H1 (cell line): ENCODE measurements at regions not wholly inside any gene's neighbourhood (a gene's known extent, or its start where the extent isn't known, plus 50 kb on each side); places are given as distances from the start of the nearest gene placed in this dataset.

Source experiments
- CTCF ChIA-PET: fragments of 300-600 bp; sonication (Branson Sonifier 250); formaldehyde crosslinking; loops from one replicate; lab custom pipeline; 2021; ENCODE audit not compliant: partially characterized antibody; lab: Charles Lee
- POLR2A ChIA-PET: fragments of 300-600 bp; sonication (Branson Sonifier 250); formaldehyde crosslinking; loops from one replicate; lab custom pipeline; 2021; ENCODE audit warnings: inconsistent platforms; ENCODE audit not compliant: partially characterized antibody; lab: Charles Lee
- DNase-seq, 2 experiments: peaks; one replicate each; pipeline versions ENCODE4 v3.0.0 to v3.0.0-alpha.2; 2010 to 2022; ENCODE audit warnings: low spot score in 2 of 2, low read depth in 1 of 2, mixed read lengths in 1 of 2
- FAIRE-seq: peaks from 2 replicates; lab custom pipeline; 2011; peaks lifted over from hg19 to GRCh38; lab: Jason Lieb, UNC
- H2AFZ ChIP-seq: 2 replicates; pipeline ENCODE4 v1.8.1; 2012; ENCODE audit warnings: low read length, inconsistent platforms
- H2AK5ac ChIP-seq: 2 replicates; pipeline ENCODE4 v1.6.1; 2013; ENCODE audit warnings: low read depth, low read length
- H2BK120ac ChIP-seq: replicated peaks from 2 replicates; pipeline ENCODE3; 2013; ENCODE audit warnings: low read depth, low read length, inconsistent platforms
- H2BK12ac ChIP-seq: 2 replicates; pipeline ENCODE4 v1.6.1; 2013; ENCODE audit warnings: low read depth, low read length
- H2BK15ac ChIP-seq: 2 replicates; pipeline ENCODE4 v1.6.1; 2013; ENCODE audit warnings: low read length
- H2BK20ac ChIP-seq: 2 replicates; pipeline ENCODE4 v1.6.1; 2013; ENCODE audit warnings: low read length
- H2BK5ac ChIP-seq: 2 replicates; pipeline ENCODE4 v1.6.1; 2013; ENCODE audit warnings: low read depth, low read length
- H3K14ac ChIP-seq: 2 replicates; pipeline ENCODE4 v1.6.1; 2013; ENCODE audit warnings: inconsistent platforms; ENCODE audit not compliant: insufficient read length
- H3K18ac ChIP-seq: 2 replicates; pipeline ENCODE4 v1.6.1; 2013; ENCODE audit warnings: low read length; ENCODE audit errors: extremely low read depth
- H3K23ac ChIP-seq: 2 replicates; pipeline ENCODE4 v1.6.1; 2013; ENCODE audit warnings: inconsistent platforms; ENCODE audit not compliant: insufficient read length
- H3K23me2 ChIP-seq: 2 replicates; pipeline ENCODE4 v1.6.1; 2013; ENCODE audit warnings: low read depth, low read length
- H3K27ac ChIP-seq: 2 replicates; pipeline ENCODE4 v1.6.1; 2011; ENCODE audit warnings: low read depth, low read length, inconsistent platforms
- H3K27me3 ChIP-seq, 4 experiments: replicated peaks in 1 of 4; 1 replicate in 1 of 4; 2 replicates in 3 of 4; pipeline versions ENCODE4 v1.6.1 to v1.8.1; 2011 to 2013; ENCODE audit warnings: low read length in 3 of 4, mild to moderate bottlenecking in 3 of 4, inconsistent platforms in 2 of 4, mixed read lengths in 2 of 4, moderate library complexity in 1 of 4; ENCODE audit not compliant: control insufficient read depth in 3 of 4, insufficient read depth in 3 of 4; ENCODE audit errors: extremely low read depth in 1 of 4
- H3K36me3 ChIP-seq, 4 experiments: 2 replicates each; pipeline versions ENCODE4 v1.6.1 to v1.8.1; 2011 to 2013; ENCODE audit warnings: mild to moderate bottlenecking in 4 of 4, low read length in 3 of 4, moderate library complexity in 2 of 4, control low read depth in 1 of 4, inconsistent platforms in 1 of 4; ENCODE audit not compliant: insufficient read depth in 4 of 4, control insufficient read depth in 2 of 4
- H3K4ac ChIP-seq: replicated peaks from 2 replicates; pipeline ENCODE3; 2013; ENCODE audit warnings: low read length, low read depth, mixed read lengths, inconsistent platforms; ENCODE audit not compliant: insufficient read length
- H3K4me1 ChIP-seq, 4 experiments: replicated peaks in 1 of 4; 1 replicate in 1 of 4; 2 replicates in 3 of 4; pipeline versions ENCODE4 v1.6.1 to v1.8.1; 2011 to 2013; ENCODE audit warnings: low read length in 3 of 4, inconsistent platforms in 2 of 4, mixed read lengths in 1 of 4; ENCODE audit not compliant: insufficient read depth in 4 of 4, control insufficient read depth in 3 of 4
- H3K4me2 ChIP-seq, 2 experiments: 2 replicates each; pipeline versions ENCODE4 v1.6.1 to v1.8.1; 2011 to 2013; ENCODE audit warnings: low read depth in 2 of 2, low read length in 2 of 2, control low read depth in 1 of 2, inconsistent platforms in 1 of 2, mild to moderate bottlenecking in 1 of 2; ENCODE audit not compliant: insufficient read depth in 1 of 2
- H3K4me3 ChIP-seq, 4 experiments: fragments of 200-600, 300-600 bp in 1 of 4; sonication (generic), shearing (Covaris generic), sonication (Bioruptor Twin) in 1 of 4; 2 replicates each; pipeline versions ENCODE4 v1.5.1 to v1.8.1; 2011 to 2016; ENCODE audit warnings: low read length in 4 of 4, low read depth in 3 of 4, control low read depth in 2 of 4, inconsistent platforms in 2 of 4, mild to moderate bottlenecking in 2 of 4, mixed read lengths in 1 of 4, moderate library complexity in 1 of 4; ENCODE audit not compliant: insufficient read depth in 2 of 4; ENCODE audit errors: extremely low read depth in 1 of 4
- H3K56ac ChIP-seq: replicated peaks from 2 replicates; pipeline ENCODE3; 2013; ENCODE audit warnings: low read depth, mild to moderate bottlenecking, mixed read lengths, low read length, inconsistent platforms; ENCODE audit not compliant: insufficient read length
- H3K79me1 ChIP-seq: 2 replicates; pipeline ENCODE4 v1.6.1; 2013; ENCODE audit warnings: low read depth, low read length, control low read depth
- H3K79me2 ChIP-seq, 2 experiments: 2 replicates each; pipeline versions ENCODE4 v1.6.1 to v1.8.1; 2012 to 2013; ENCODE audit warnings: low read length in 2 of 2, mild to moderate bottlenecking in 2 of 2, inconsistent platforms in 1 of 2; ENCODE audit not compliant: insufficient read depth in 2 of 2, control insufficient read depth in 1 of 2
- H3K9ac ChIP-seq, 4 experiments: replicated peaks in 1 of 4; 1 replicate in 1 of 4; 2 replicates in 3 of 4; pipeline versions ENCODE4 v1.6.1 to v1.8.1; 2011 to 2013; ENCODE audit warnings: low read depth in 3 of 4, low read length in 3 of 4, control low read depth in 2 of 4, mild to moderate bottlenecking in 2 of 4, moderate library complexity in 2 of 4, inconsistent platforms in 1 of 4; ENCODE audit errors: extremely low read depth in 1 of 4
- H3K9me3 ChIP-seq, 2 experiments: 2 replicates each; pipeline versions ENCODE4 v1.6.1 to v1.8.1; 2012 to 2013; ENCODE audit warnings: mild to moderate bottlenecking in 2 of 2, moderate library complexity in 2 of 2, control low read depth in 1 of 2, inconsistent platforms in 1 of 2, low read depth in 1 of 2, low read length in 1 of 2, mixed read lengths in 1 of 2; ENCODE audit not compliant: insufficient read depth in 2 of 2
- H4K20me1 ChIP-seq, 2 experiments: replicated peaks in 1 of 2; 2 replicates each; pipeline versions ENCODE3 to v1.8.1; 2011 to 2013; ENCODE audit warnings: inconsistent platforms in 2 of 2, low read length in 2 of 2, mild to moderate bottlenecking in 1 of 2; ENCODE audit not compliant: insufficient read depth in 2 of 2, control insufficient read depth in 1 of 2
- H4K5ac ChIP-seq: 2 replicates; pipeline ENCODE4 v1.6.1; 2013; ENCODE audit warnings: low read length, low read depth, mixed read lengths, inconsistent platforms; ENCODE audit not compliant: insufficient read length
- H4K8ac ChIP-seq: 2 replicates; pipeline ENCODE4 v1.8.0; 2013; ENCODE audit warnings: mild to moderate bottlenecking, moderate library complexity, low read length, inconsistent platforms; ENCODE audit not compliant: insufficient read depth; ENCODE audit errors: extremely low read depth
- H4K91ac ChIP-seq: replicated peaks from 2 replicates; pipeline ENCODE3; 2013; ENCODE audit warnings: low read length, mixed read lengths, inconsistent platforms; ENCODE audit not compliant: insufficient read length
- EGR1 ChIP-seq: IDR thresholded peaks from 2 replicates; pipeline ENCODE4 v1.6.1; 2011; ENCODE audit warnings: low read depth, low read length, borderline replicate concordance
- EP300 ChIP-seq, 2 experiments: IDR thresholded peaks; 1 replicate in 1 of 2; 2 replicates in 1 of 2; pipeline ENCODE4 v1.6.1; 2011 to 2012; ENCODE audit warnings: low read depth in 2 of 2, low read length in 2 of 2, mild to moderate bottlenecking in 2 of 2, borderline replicate concordance in 1 of 2, inconsistent platforms in 1 of 2, moderate library complexity in 1 of 2
- FOSL1 ChIP-seq: IDR thresholded peaks from 2 replicates; pipeline ENCODE4 v1.6.1; 2011; ENCODE audit warnings: mild to moderate bottlenecking, low read depth, low read length, moderate library complexity; ENCODE audit not compliant: insufficient read depth
- HDAC6 ChIP-seq: IDR thresholded peaks from one replicate; pipeline ENCODE4 v1.7.1; 2012; ENCODE audit warnings: low read depth, mild to moderate bottlenecking, inconsistent platforms, low read length, moderate library complexity
- KDM5A ChIP-seq: fragments of 200-600 bp; IDR thresholded peaks from 2 replicates; pipeline ENCODE4 v1.7.1; 2012; ENCODE audit warnings: mild to moderate bottlenecking, low read length, inconsistent platforms, mixed read lengths
- NRF1 ChIP-seq: IDR thresholded peaks from 2 replicates; pipeline ENCODE4 v1.6.1; 2011; ENCODE audit warnings: mild to moderate bottlenecking, low read depth, low read length, improper control_type of control experiment
- RNF2 ChIP-seq: fragments of 200-900, 300-1000 bp; sonication (generic); IDR thresholded peaks from 2 replicates; pipeline ENCODE4 v1.7.1; 2016; ENCODE audit warnings: borderline replicate concordance, low read depth, mild to moderate bottlenecking, antibody characterized with exemption, low read length; ENCODE audit not compliant: poor library complexity, severe bottlenecking; ENCODE audit errors: missing control alignments
- SP2 ChIP-seq: IDR thresholded peaks from 2 replicates; pipeline ENCODE4 v1.6.1; 2012; ENCODE audit warnings: mild to moderate bottlenecking, low read length, inconsistent platforms
- TCF12 ChIP-seq: IDR thresholded peaks from 2 replicates; pipeline ENCODE4 v1.6.1; 2011; ENCODE audit warnings: low read depth, mild to moderate bottlenecking, low read length
- YY1 ChIP-seq: IDR thresholded peaks from 2 replicates; pipeline ENCODE4 v1.6.1; 2011; ENCODE audit warnings: low read depth, mild to moderate bottlenecking, low read length
- ZNF274 ChIP-seq: IDR thresholded peaks from 2 replicates; pipeline ENCODE4 v1.7.0; 2012; ENCODE audit warnings: low read length, borderline replicate concordance; ENCODE audit errors: extremely low read depth
- WGBS, 2 experiments: shearing (Covaris generic) in 1 of 2; methylation state at CpG; one replicate each; pipeline versions ENCODE4 v1.1.6 to v1.1.7; 2013 to 2015; ENCODE audit warnings: low lambda C conversion rate in 2 of 2, mixed read lengths in 2 of 2, inconsistent platforms in 1 of 2, low coverage in 1 of 2, missing lambda C conversion rate in 1 of 2; ENCODE audit not compliant: insufficient replicate concordance in 2 of 2, insufficient coverage in 1 of 2, insufficient read length in 1 of 2; ENCODE audit errors: extremely low coverage in 1 of 2, missing lambda C conversion rate in 1 of 2; 5-methylcytosine and 5-hydroxymethylcytosine counted together
- TF ChIP-seq, protein P1 (sequence below): IDR thresholded peaks from 2 replicates; pipeline ENCODE4 v1.6.1; 2011; ENCODE audit warnings: low read length, improper control_type of control experiment

DNA sequence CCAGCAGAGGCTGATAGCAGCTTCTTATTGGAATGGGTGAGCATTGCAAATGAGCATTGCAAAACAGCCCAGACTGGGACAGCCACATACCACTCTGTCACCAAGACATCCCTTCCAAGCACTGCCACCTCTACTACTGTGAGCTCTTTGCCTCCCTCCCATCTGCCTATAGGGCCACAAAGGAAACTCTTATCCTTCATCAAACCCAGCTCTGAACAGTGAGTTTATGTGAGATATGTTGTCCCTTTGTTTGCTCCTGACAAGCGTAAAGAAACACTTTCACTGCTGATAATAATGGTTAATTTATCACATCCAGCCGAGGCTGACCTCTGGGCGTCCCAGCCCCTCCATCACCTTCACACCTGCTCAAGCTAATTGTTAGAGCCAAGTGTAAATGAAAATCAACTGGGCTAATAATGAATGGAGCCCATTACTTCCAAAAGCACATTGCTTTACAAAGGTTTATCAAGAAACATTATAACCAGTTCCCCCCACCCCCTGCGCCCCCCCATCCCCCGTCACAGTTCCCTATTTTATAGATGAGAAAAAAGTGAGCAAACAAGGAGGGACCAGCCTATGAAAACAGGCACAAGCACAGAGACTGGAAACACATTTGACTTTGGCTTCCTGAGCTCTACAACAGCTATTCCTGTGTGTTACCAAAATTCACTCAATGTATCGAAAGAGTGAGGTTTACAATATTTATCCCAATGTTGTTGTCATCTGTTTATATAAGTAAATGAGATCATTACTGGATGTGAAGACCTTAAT is 146.3 kb downstream of the ANXA2 start:
- Histone ChIP-seq H2BK120ac (no peak overlapping the region), H2BK5ac (no peak overlapping the region), H4K5ac (no peak overlapping the region), H3K79me1 (no peaks in the 10 kb centered on the region), H3K14ac (no peak overlapping the region), H3K9me3 (no peaks in the 10 kb centered on the region), H3K9ac (no peak overlapping the region), H2BK15ac (no peak overlapping the region), H2BK12ac (no peak overlapping the region), H3K4ac (no peak overlapping the region), H3K4me2 (no peak overlapping the region), H2BK20ac (no peak overlapping the region), H3K79me2 (no peaks in the 10 kb centered on the region), H3K18ac (no peak overlapping the region), H4K91ac (no peak overlapping the region), H3K36me3 (no peaks in the 10 kb centered on the region), H4K8ac (no peak overlapping the region), H3K4me1 (no peaks in the 10 kb centered on the region), H2AFZ (no peak overlapping the region), H3K56ac (no peak overlapping the region), H4K20me1 (no peaks in the 10 kb centered on the region), H2AK5ac (no peak overlapping the region), H3K27ac (no peak overlapping the region), H3K23ac (no peak overlapping the region), H3K27me3 (no peaks in the 10 kb centered on the region), H3K23me2 (no peaks in the 10 kb centered on the region), H3K4me3 (no peak overlapping the region)
- ChIA-PET POLR2A (no interaction called here), CTCF (interaction anchor here (0.5 to 1.8 kb wide), 8 partner anchors 10 to 1473 kb away, joined by 3 to 5 read pairs (median 4); no protein-coding TSS in a partner anchor)
- FAIRE-seq: no peak
- DNase-seq: no peak
- WGBS, 2 experiments: 84% methylated on average over 6 of the region's 6 CpGs; no CpG with 5 or more reads in 1 of the 2 experiments
- TF ChIP-seq KDM5A: no peak
- TF ChIP-seq TCF12: no peak
- no peak for TF ChIP-seq HDAC6
- TF ChIP-seq, protein P1, sequence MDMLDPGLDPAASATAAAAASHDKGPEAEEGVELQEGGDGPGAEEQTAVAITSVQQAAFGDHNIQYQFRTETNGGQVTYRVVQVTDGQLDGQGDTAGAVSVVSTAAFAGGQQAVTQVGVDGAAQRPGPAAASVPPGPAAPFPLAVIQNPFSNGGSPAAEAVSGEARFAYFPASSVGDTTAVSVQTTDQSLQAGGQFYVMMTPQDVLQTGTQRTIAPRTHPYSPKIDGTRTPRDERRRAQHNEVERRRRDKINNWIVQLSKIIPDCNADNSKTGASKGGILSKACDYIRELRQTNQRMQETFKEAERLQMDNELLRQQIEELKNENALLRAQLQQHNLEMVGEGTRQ: no peak
- TF ChIP-seq EGR1: no peak
- TF ChIP-seq YY1: no peak
- no peak for TF ChIP-seq NRF1
- TF ChIP-seq ZNF274: no peak
- no peak for TF ChIP-seq FOSL1
- TF ChIP-seq EP300 (IDR thresholded peaks at IDR 0.05; ENCODE audit: borderline replicate concordance in 1 of 2, low read depth in 2 of 2, low read length in 2 of 2): no peak
- TF ChIP-seq SP2: no peak
- no peak for TF ChIP-seq RNF2
